HAP-1 (cell line): ENCODE measurements at regions not wholly inside any gene's neighbourhood (a gene's known extent, or its start where the extent isn't known, plus 50 kb on each side); places are given as distances from the start of the nearest gene placed in this dataset.

Experiments
- DNase-seq, 2 experiments: peaks; one replicate each; pipeline ENCODE4 v3.0.0-alpha.2; 2016 to 2020; ENCODE audit warnings: low spot score in 2 of 2
- H3K27me3 ChIP-seq: fragments of 250-450 bp; sonication (Bioruptor Pico); 2 replicates; pipeline ENCODE4 v1.5.1; 2020; ENCODE audit warnings: low read depth, mild to moderate bottlenecking, moderate library complexity
- H3K36me3 ChIP-seq: fragments of 250-450 bp; sonication (Bioruptor Pico); replicated peaks from 2 replicates; pipeline ENCODE4 v1.5.1; 2020; ENCODE audit warnings: mild to moderate bottlenecking
- H3K4me1 ChIP-seq: fragments of 250-450 bp; sonication (Bioruptor Pico); 2 replicates; pipeline ENCODE4 v1.5.1; 2020; ENCODE audit warnings: mild to moderate bottlenecking
- H3K4me3 ChIP-seq: fragments of 250-450 bp; sonication (Bioruptor Pico); 2 replicates; pipeline ENCODE4 v1.5.1; 2020; ENCODE audit warnings: mild to moderate bottlenecking, moderate library complexity
- H3K9me3 ChIP-seq: fragments of 250-450 bp; sonication (Bioruptor Pico); 2 replicates; pipeline ENCODE4 v1.5.1; 2020; ENCODE audit warnings: mild to moderate bottlenecking, moderate library complexity
- in situ Hi-C: fragments of 300-500 bp; cut with MboI; formaldehyde crosslinking; loops from 3 replicates; pipeline ENCODE4 v1.14.3; 2020; ENCODE audit warnings: low sequenced_read_pairs, inconsistent platforms, mixed read lengths

- H3K36me3 ChIP-seq, result no peaks in the 10 kb centered on the region
- H3K9me3 ChIP-seq, result peaks cover 15% of the 10 kb centered on the region
- DNase-seq, result no peak
- H3K27me3 ChIP-seq, result no peaks in the 10 kb centered on the region
- H3K4me1 ChIP-seq, result no peaks in the 10 kb centered on the region; the same call in 1 of the 2 replicates
- in situ Hi-C loops, result no loop called here
- no peak overlapping the region for H3K4me3 ChIP-seq
These were observed 265.9 kb upstream of the PMFBP1 start for GRCh38 chr16:72437891-72438290.

DNA sequence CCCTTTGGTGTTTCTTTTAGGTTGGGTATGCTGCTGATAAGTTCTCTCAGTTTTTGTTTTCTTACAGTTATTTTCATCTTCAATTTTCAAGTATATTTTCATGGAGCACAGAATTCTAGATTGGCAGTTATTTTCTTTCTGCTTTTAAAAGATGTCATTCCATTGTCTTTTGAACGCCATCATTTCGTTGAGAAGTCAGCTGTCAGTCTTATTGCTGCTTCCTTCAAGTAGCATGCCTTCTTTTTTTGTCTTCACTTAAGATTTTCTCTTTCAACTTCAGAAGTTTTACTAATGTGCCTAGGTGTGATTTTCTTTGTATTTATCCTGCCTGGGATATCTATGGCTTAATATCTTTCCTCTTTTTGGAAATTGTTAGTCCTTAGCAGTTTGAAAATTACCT lies 262.2 kb upstream of the PMFBP1 start:
- no peak for DNase-seq
- Histone ChIP-seq H3K27me3 (no peaks in the 10 kb centered on the region), H3K9me3 (peaks cover 13% of the 10 kb centered on the region), H3K36me3 (no peaks in the 10 kb centered on the region), H3K4me3 (no peak overlapping the region), H3K4me1 (peaks cover 5% of the 10 kb centered on the region; the same call in 1 of the 2 replicates)
- in situ Hi-C loops, result no loop called here

DNA sequence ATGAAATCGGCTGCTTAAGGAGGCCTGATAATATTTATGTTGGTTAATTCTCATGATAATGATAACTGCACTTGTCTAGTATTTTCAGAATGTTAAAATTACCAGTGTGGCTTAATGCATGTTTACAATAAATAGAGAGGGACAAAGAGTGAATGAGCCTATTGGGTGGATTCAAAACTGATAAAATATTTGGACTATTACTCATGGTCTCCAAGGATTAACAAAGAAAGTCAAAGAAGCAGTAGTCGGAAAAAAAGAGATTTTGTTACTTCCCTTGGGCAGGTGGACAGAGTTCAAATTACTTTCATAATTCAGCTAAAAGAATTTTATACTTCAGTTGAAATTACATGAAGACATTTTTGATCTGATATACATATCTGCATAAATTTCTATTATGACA lies 258.2 kb upstream of the PMFBP1 start:
- Histone ChIP-seq H3K4me3 (no peak overlapping the region), H3K9me3 (peaks cover 12% of the 10 kb centered on the region), H3K27me3 (no peaks in the 10 kb centered on the region), H3K36me3 (no peaks in the 10 kb centered on the region), H3K4me1 (peaks cover 5% of the 10 kb centered on the region; the same call in 1 of the 2 replicates)
- no peak for DNase-seq
- in situ Hi-C loops, result no loop called here

DNA sequence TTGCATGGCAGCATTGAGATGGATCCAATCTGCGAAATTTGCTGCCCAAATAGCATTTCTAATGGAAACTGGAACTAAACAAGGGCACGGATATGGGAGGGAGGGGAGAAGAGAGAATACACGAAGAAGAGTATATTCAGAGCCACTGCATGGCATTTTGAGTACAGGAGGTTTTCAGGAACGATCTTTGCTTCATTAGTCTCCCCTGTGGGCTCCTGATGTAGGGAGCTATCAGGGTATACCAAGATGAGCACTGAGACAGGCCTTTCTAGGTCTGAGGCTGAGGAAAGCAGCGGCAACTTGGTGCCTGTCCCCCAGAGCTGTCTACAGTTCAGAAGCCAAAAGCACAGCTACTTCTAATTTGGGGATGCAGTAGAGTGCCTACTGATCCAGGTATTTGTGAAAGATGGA lies 257.7 kb upstream of the PMFBP1 start:
- Histone ChIP-seq H3K4me3 (no peak overlapping the region), H3K27me3 (no peaks in the 10 kb centered on the region), H3K4me1 (peaks cover 5% of the 10 kb centered on the region; the same call in 1 of the 2 replicates), H3K9me3 (peaks cover 8% of the 10 kb centered on the region), H3K36me3 (no peaks in the 10 kb centered on the region)
- in situ Hi-C loops, result no loop called here
- DNase-seq, result no peak

GRCh38 chr16:72428681-72429376 lies 256.9 kb upstream of the PMFBP1 start:
- no peak for DNase-seq
- in situ Hi-C loops, result no loop called here
- H3K4me1 ChIP-seq, result peaks cover 5% of the 10 kb centered on the region; the same call in 1 of the 2 replicates
- 0 out of 2 replicates have a peak, but pooled peaks cover 3% of the 10 kb centered on the region for H3K9me3 ChIP-seq
- H3K27me3 ChIP-seq, result no peaks in the 10 kb centered on the region
- no peaks in the 10 kb centered on the region for H3K36me3 ChIP-seq
- no peak overlapping the region for H3K4me3 ChIP-seq

- no peaks in the 10 kb centered on the region for H3K27me3 ChIP-seq
- H3K36me3 ChIP-seq, result no peaks in the 10 kb centered on the region
- H3K9me3 ChIP-seq, result 0 out of 2 replicates have a peak, but pooled peaks cover 3% of the 10 kb centered on the region
- in situ Hi-C loops, result no loop called here
- no peak for DNase-seq
- no peak overlapping the region for H3K4me3 ChIP-seq
- peaks cover 5% of the 10 kb centered on the region; the same call in 1 of the 2 replicates for H3K4me1 ChIP-seq
These were observed 255.9 kb upstream of the PMFBP1 start for GRCh38 chr16:72427783-72428331.

- peaks cover 5% of the 10 kb centered on the region; the same call in 1 of the 2 replicates for H3K4me1 ChIP-seq
- no peaks in the 10 kb centered on the region for H3K9me3 ChIP-seq
- no peaks in the 10 kb centered on the region for H3K27me3 ChIP-seq
- no peaks in the 10 kb centered on the region for H3K36me3 ChIP-seq
- no peak overlapping the region for H3K4me3 ChIP-seq
- DNase-seq, result no peak
- in situ Hi-C loops, result no loop called here
These were observed 255.3 kb upstream of the PMFBP1 start for GRCh38 chr16:72427051-72427782.

DNA sequence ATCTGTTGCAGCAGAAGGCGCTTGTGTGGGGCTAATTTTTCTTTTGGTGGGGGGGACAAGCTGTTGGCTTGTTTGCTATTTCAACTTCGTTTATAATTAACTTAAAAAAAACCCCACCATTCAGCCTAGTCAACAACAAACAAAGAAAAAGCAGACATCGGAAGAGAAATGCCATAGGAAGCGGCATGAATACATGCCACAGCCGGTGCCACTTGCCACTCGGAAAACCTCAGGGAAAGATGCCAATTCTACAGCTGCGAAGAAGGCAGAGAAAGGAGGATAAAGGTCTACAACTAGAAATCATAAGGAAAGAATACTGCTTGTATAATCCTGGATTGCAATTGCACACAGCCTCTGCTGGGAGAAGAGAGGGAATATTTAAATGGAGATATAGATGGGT lies 254.4 kb upstream of the PMFBP1 start:
- in situ Hi-C loops, result no loop called here
- no peak for DNase-seq
- Histone ChIP-seq H3K4me1 (peaks cover 2% of the 10 kb centered on the region; the same call in 1 of the 2 replicates), H3K27me3 (no peaks in the 10 kb centered on the region), H3K9me3 (no peaks in the 10 kb centered on the region), H3K4me3 (no peak overlapping the region), H3K36me3 (no peaks in the 10 kb centered on the region)

DNA sequence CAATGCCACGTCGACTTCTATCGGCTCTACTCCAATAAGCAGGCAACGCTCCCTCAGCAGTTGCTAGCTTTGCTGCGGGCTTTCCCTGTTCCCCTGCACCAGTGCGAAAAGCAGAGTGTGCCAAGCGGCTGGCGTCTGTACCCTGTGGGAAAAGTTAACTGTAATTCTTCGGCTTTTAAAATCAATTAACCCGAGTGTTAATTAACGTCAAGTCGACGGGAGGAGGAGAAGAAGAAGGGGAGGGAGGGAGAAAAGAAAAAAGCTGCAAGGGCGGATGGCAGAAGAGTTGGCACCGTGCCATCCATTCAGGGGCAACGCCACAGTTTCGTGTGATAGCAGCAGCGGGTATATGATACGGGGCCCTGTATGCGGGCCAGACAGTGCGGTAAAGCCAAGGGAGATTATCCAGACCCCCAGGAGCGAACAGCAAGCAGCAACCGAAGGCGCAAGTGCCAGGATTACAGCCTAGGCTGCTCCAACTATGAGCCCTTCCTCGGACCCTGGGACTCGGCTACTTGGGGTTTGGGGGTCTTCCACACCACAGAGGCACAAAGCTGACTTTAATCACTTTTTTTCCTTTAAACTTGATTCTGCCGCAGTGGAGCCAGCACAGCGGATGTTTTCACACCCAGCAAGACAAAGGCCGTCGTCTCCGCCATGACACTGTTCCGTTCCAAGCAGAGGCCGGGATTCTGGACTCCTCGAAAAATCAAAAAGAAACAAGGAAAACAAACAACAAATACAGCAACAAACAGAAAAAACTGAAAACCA lies 253.8 kb upstream of the PMFBP1 start:
- Histone ChIP-seq H3K9me3 (no peaks in the 10 kb centered on the region), H3K27me3 (no peaks in the 10 kb centered on the region), H3K36me3 (0 out of 2 replicates have a peak, but pooled peaks cover 3% of the 10 kb centered on the region), H3K4me3 (no peak overlapping the region), H3K4me1 (peaks cover 2% of the 10 kb centered on the region; the same call in 1 of the 2 replicates)
- DNase-seq, result no peak
- in situ Hi-C loops, result no loop called here

GRCh38 chr16:72424757-72425156 lies 252.8 kb upstream of the PMFBP1 start:
- no peak for DNase-seq
- no peaks in the 10 kb centered on the region for H3K27me3 ChIP-seq
- in situ Hi-C loops, result no loop called here

DNA sequence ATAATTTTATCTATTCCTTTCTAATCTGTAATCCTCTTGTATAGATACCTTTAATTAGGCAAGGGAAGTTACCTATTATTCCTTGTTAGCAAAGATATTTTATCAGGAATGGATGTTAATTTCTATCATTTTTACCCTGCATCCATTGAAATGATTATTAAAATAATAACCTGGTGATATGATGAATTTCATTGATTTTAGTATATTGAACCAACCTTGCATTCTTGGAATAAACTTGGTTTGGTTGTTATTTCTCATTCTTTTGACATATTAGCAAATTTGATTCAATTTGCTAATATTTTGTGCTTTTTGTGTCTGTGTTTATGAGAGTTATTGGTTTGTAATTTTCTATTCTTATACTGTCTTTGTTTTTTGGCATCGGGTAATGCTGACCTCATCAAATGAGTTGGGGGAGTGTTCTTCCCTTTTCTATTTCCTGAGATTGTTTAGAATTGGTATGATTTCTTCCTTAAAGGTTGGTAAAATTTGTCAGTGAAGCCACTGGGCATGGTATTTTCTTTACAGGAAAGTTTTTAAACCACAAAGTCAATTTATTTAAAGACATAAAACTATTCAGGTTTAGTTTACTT lies 250.4 kb upstream of the PMFBP1 start:
- in situ Hi-C loops, result no loop called here

More at GRCh38 chr16:72424757-72425156, 252.8 kb upstream of the PMFBP1 start:
- 0 out of 2 replicates have a peak, but pooled peaks cover 3% of the 10 kb centered on the region for H3K36me3 ChIP-seq
- H3K4me3 ChIP-seq, result no peak overlapping the region
- H3K4me1 ChIP-seq, result no peaks in the 10 kb centered on the region
- no peaks in the 10 kb centered on the region for H3K9me3 ChIP-seq

GRCh38 chr16:72419638-72420037 lies 247.7 kb upstream of the PMFBP1 start:
- Histone ChIP-seq H3K36me3 (0 out of 2 replicates have a peak, but pooled peaks cover 3% of the 10 kb centered on the region), H3K4me1 (no peaks in the 10 kb centered on the region), H3K27me3 (no peaks in the 10 kb centered on the region), H3K9me3 (no peaks in the 10 kb centered on the region), H3K4me3 (no peak overlapping the region)
- in situ Hi-C loops, result no loop called here
- DNase-seq, result no peak

More for the DNA sequence above, 250.4 kb upstream of the PMFBP1 start:
- DNase-seq, result no peak
- H3K4me3 ChIP-seq, result no peak overlapping the region
- H3K36me3 ChIP-seq, result 0 out of 2 replicates have a peak, but pooled peaks cover 3% of the 10 kb centered on the region
- no peaks in the 10 kb centered on the region for H3K4me1 ChIP-seq
- no peaks in the 10 kb centered on the region for H3K9me3 ChIP-seq
- H3K27me3 ChIP-seq, result no peaks in the 10 kb centered on the region

DNA sequence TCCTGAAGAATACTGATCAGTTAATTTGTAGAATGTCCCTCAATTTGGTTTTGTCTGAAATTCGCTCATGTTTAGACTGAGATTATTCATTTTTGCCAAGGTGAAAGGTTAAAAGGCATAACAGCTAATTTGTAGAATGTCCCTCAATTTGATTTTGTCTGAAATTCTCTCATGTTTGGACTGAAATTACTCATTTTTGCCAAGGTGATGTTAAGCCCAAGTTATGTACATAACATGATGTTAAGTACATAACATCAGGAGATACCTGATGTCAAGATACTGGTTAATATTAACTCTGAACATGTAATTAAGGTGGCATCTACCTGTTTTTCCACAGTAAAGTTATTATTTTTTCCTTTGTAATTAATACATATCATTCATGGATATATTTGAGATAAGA lies 243.4 kb upstream of the PMFBP1 start:
- in situ Hi-C loops, result no loop called here
- peaks cover 4% of the 10 kb centered on the region for H3K4me1 ChIP-seq
- H3K27me3 ChIP-seq, result no peaks in the 10 kb centered on the region
- no peaks in the 10 kb centered on the region for H3K36me3 ChIP-seq
- no peak overlapping the region for H3K4me3 ChIP-seq
- H3K9me3 ChIP-seq, result no peaks in the 10 kb centered on the region
- DNase-seq, result no peak
